ENCODE measurements at regions not wholly inside any gene's neighbourhood (a gene's known extent, or its start where the extent isn't known, plus 50 kb on each side); places are given as distances from the start of the nearest gene placed in this dataset.

- TF ChIP-seq CTCF (IDR thresholded peaks at IDR 0.05) (no peak), POLR2A (IDR thresholded peaks at IDR 0.05) (no peak)
These were observed 82.0 kb upstream of the PDZRN3 start for GRCh38 chr3:73706771-73707170.

Measured in esophagus squamous epithelium (tissue), 4 donors.